ENCODE measurements at regions not wholly inside any gene's neighbourhood (a gene's known extent, or its start where the extent isn't known, plus 50 kb on each side); places are given as distances from the start of the nearest gene placed in this dataset.

GRCh38 chr15:81685237-81685636, 311.2 kb upstream of the TMC3 start:
- Histone ChIP-seq H3K79me2 (ENCODE audit: insufficient read depth, low read length) (no peaks in the 10 kb centered on the region), H3K27me3 (ENCODE audit: insufficient read depth, low read length, poor library complexity, severe bottlenecking) (no peaks in the 10 kb centered on the region), H3K9me2 (replicated peaks; ENCODE audit: low read depth, low read length) (no peaks in the 10 kb centered on the region), H3K4me1 (ENCODE audit: insufficient read depth, low read length, poor library complexity, severe bottlenecking) (no peaks in the 10 kb centered on the region), H3K4me3 (ENCODE audit: low read length, poor library complexity, severe bottlenecking) (no peak overlapping the region), H4K20me1 (ENCODE audit: insufficient read depth, low read length, poor library complexity, severe bottlenecking) (no peaks in the 10 kb centered on the region), H2AFZ (ENCODE audit: low read length) (no peak overlapping the region), H3K9me3 (ENCODE audit: insufficient read depth, low read depth, low read length) (no peaks in the 10 kb centered on the region; the same call in 1 of the 2 replicates), H3K9ac (ENCODE audit: low read depth, low read length, poor library complexity, severe bottlenecking) (no peak overlapping the region), H3K4me2 (ENCODE audit: low read depth, low read length, poor library complexity, severe bottlenecking) (no peak overlapping the region), H3F3A (ENCODE audit: low read depth) (no peaks in the 10 kb centered on the region), H3K36me3 (ENCODE audit: insufficient read depth, low read length) (no peaks in the 10 kb centered on the region)
- TF ChIP-seq EZH2phosphoT487 (IDR thresholded peaks at IDR 0.05; ENCODE audit: borderline replicate concordance) (no peak), CTCF (conservative IDR thresholded peaks at IDR 0.05; ENCODE audit: low read length) (no peak)

- Histone ChIP-seq H3K4me3 (ENCODE audit: low read length, poor library complexity, severe bottlenecking) (no peak overlapping the region), H3K9me2 (replicated peaks; ENCODE audit: low read depth, low read length) (no peaks in the 10 kb centered on the region), H3K4me1 (ENCODE audit: insufficient read depth, low read length, poor library complexity, severe bottlenecking) (no peaks in the 10 kb centered on the region), H4K20me1 (ENCODE audit: insufficient read depth, low read length, poor library complexity, severe bottlenecking) (no peaks in the 10 kb centered on the region), H3K9me3 (ENCODE audit: insufficient read depth, low read depth, low read length) (no peaks in the 10 kb centered on the region), H3F3A (ENCODE audit: low read depth) (no peaks in the 10 kb centered on the region), H3K36me3 (ENCODE audit: insufficient read depth, low read length) (no peaks in the 10 kb centered on the region), H2AFZ (ENCODE audit: low read length) (no peak overlapping the region), H3K4me2 (ENCODE audit: low read depth, low read length, poor library complexity, severe bottlenecking) (no peak overlapping the region), H3K27me3 (ENCODE audit: insufficient read depth, low read length, poor library complexity, severe bottlenecking) (no peaks in the 10 kb centered on the region), H3K9ac (ENCODE audit: low read depth, low read length, poor library complexity, severe bottlenecking) (no peak overlapping the region), H3K79me2 (ENCODE audit: insufficient read depth, low read length) (no peaks in the 10 kb centered on the region)
- TF ChIP-seq EZH2phosphoT487 (IDR thresholded peaks at IDR 0.05; ENCODE audit: borderline replicate concordance) (no peak), CTCF (conservative IDR thresholded peaks at IDR 0.05; ENCODE audit: low read length) (no peak)
Measured at GRCh38 chr15:81680829-81681228, 306.8 kb upstream of the TMC3 start.

- Histone ChIP-seq H4K20me1 (ENCODE audit: insufficient read depth, low read length, poor library complexity, severe bottlenecking) (no peaks in the 10 kb centered on the region), H2AFZ (ENCODE audit: low read length) (no peak overlapping the region), H3F3A (ENCODE audit: low read depth) (no peaks in the 10 kb centered on the region), H3K36me3 (ENCODE audit: insufficient read depth, low read length) (no peaks in the 10 kb centered on the region), H3K79me2 (ENCODE audit: insufficient read depth, low read length) (no peaks in the 10 kb centered on the region), H3K4me2 (ENCODE audit: low read depth, low read length, poor library complexity, severe bottlenecking) (no peak overlapping the region), H3K4me3 (ENCODE audit: low read length, poor library complexity, severe bottlenecking) (no peak overlapping the region), H3K9me2 (replicated peaks; ENCODE audit: low read depth, low read length) (no peaks in the 10 kb centered on the region), H3K9ac (ENCODE audit: low read depth, low read length, poor library complexity, severe bottlenecking) (no peak overlapping the region), H3K27me3 (ENCODE audit: insufficient read depth, low read length, poor library complexity, severe bottlenecking) (no peaks in the 10 kb centered on the region), H3K9me3 (ENCODE audit: insufficient read depth, low read depth, low read length) (no peaks in the 10 kb centered on the region), H3K4me1 (ENCODE audit: insufficient read depth, low read length, poor library complexity, severe bottlenecking) (no peaks in the 10 kb centered on the region)
- no peak for TF ChIP-seq EZH2phosphoT487 (IDR thresholded peaks at IDR 0.05; ENCODE audit: borderline replicate concordance)
- TF ChIP-seq CTCF (conservative IDR thresholded peaks at IDR 0.05; ENCODE audit: low read length): no peak
Measured at GRCh38 chr15:81666839-81667238, 292.8 kb upstream of the TMC3 start.

Data from Loucy (cell line).